ES-I3 (cell line): ENCODE measurements at regions not wholly inside any gene's neighbourhood (a gene's known extent, or its start where the extent isn't known, plus 50 kb on each side); places are given as distances from the start of the nearest gene placed in this dataset.
A peak's percentile ranks its signal among the peaks of the same experiment; 100 is the strongest.

Experiments
- H3K36me3 ChIP-seq: 2 replicates; pipeline ENCODE4 v1.6.1; 2013; ENCODE audit warnings: mild to moderate bottlenecking, low read length, control low read depth, moderate library complexity; ENCODE audit not compliant: insufficient read depth
- H3K4me1 ChIP-seq: 2 replicates; pipeline ENCODE4 v1.6.1; 2013; ENCODE audit warnings: mild to moderate bottlenecking, control low read depth, low read length; ENCODE audit not compliant: insufficient read depth
- H3K9ac ChIP-seq: 2 replicates; pipeline ENCODE4 v1.6.1; 2013; ENCODE audit warnings: low read depth, mild to moderate bottlenecking, low read length, moderate library complexity
- H3K9me3 ChIP-seq: 2 replicates; pipeline ENCODE4 v1.6.1; 2013; ENCODE audit warnings: mild to moderate bottlenecking, low read length, moderate library complexity; ENCODE audit not compliant: control insufficient read depth, insufficient read depth

GRCh38 chrX:124226129-124226528, 106.3 kb upstream of the TEX13D start:
- Histone ChIP-seq H3K4me1 (peaks cover 33% of the 10 kb centered on the region), H3K9me3 (no peaks in the 10 kb centered on the region), H3K36me3 (no peaks in the 10 kb centered on the region), H3K9ac (no peak overlapping the region)

DNA sequence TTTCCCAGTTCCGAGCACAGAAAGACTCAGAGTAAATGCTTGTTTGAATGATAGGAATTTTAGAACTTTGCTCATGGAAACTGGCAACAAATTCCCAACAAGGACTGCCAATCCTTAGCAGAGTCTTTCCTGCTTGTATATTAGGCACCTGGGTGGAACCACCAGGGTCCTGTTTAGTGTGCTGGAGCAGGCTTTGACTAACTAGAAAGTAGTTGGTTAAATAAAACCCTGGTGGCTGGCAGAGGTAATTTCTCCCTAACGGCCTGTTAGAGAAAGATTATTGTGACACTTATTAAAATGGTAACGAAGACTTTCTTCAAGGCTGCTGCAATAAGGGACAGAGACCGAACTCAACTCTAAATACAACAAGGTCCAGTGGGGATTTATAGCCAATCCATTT, 103.6 kb upstream of the TEX13D start:
- H3K4me1 ChIP-seq: peaks cover 54% of the 10 kb centered on the region
- no peaks in the 10 kb centered on the region for H3K9me3 ChIP-seq
- H3K36me3 ChIP-seq: no peaks in the 10 kb centered on the region
- no peak overlapping the region for H3K9ac ChIP-seq

- Histone ChIP-seq H3K9me3 (no peaks in the 10 kb centered on the region), H3K9ac (no peak overlapping the region), H3K4me1 (peaks cover 53% of the 10 kb centered on the region)
Measured at GRCh38 chrX:124229374-124229773, 103.1 kb upstream of the TEX13D start.

GRCh38 chrX:124230655-124231450, 101.6 kb upstream of the TEX13D start:
- Histone ChIP-seq H3K4me1 (peaks cover 52% of the 10 kb centered on the region), H3K9me3 (no peaks in the 10 kb centered on the region), H3K9ac (peak overlapping the region; percentile 17; the same call in 1 of the 2 replicates), H3K36me3 (no peaks in the 10 kb centered on the region)

More at GRCh38 chrX:124229374-124229773, 103.1 kb upstream of the TEX13D start:
- no peaks in the 10 kb centered on the region for H3K36me3 ChIP-seq

DNA sequence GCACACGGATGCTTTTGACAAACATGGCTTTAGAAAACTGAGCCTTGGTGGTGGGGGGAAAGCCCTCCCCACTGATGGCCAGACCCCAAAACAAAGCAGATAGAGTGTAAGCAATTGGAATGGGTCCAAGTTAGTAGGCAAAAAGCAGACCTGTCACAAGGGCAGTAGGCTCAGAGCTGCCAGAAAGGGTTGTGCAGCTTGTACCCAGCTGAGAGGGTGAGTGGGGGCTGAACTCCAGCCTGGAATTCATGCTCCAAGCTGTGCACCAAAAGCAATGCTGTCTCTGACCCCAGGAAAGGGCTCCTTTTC, 101.1 kb upstream of the TEX13D start:
- peak overlapping the region; percentile 16; the same call in 1 of the 2 replicates for H3K9ac ChIP-seq
- no peaks in the 10 kb centered on the region for H3K9me3 ChIP-seq
- peaks cover 48% of the 10 kb centered on the region for H3K4me1 ChIP-seq
- no peaks in the 10 kb centered on the region for H3K36me3 ChIP-seq

DNA sequence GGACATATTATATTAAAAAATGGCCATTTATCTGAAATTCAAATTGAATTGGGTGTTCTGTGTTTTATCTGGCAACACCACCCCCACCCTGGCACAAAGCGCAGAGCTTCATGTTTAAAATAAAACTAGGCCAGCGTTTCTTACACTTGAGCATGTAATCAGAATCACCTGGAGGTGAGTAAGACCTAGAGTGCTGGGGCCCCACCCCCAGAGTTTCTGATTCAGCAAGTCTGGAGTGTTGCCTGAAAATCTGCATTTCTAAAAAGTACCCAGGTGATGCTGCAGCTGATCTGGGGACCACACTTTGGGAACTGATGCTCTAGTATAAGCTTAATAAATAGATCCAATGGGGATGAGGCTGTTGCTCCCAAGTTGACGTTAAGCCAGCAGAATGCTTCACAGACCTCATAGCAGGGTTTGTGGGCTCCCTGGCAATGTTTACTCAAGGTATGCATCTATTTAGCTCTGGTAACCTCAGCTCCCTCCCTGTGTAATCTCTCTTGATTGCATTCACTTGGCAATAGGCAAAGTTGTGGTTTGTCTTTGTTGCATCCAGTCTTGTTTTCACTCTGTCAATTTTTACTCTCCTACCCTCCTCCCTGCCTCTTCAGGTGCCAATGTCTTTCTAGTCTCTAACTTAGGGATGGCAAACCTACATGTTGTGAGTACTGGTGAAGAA, 99.8 kb upstream of the TEX13D start:
- Histone ChIP-seq H3K9ac (no peak overlapping the region), H3K4me1 (peaks cover 48% of the 10 kb centered on the region), H3K9me3 (no peaks in the 10 kb centered on the region), H3K36me3 (no peaks in the 10 kb centered on the region)

GRCh38 chrX:124234348-124234747, 98.1 kb upstream of the TEX13D start:
- Histone ChIP-seq H3K36me3 (no peaks in the 10 kb centered on the region), H3K9me3 (no peaks in the 10 kb centered on the region), H3K4me1 (peaks cover 37% of the 10 kb centered on the region), H3K9ac (no peak overlapping the region)

- H3K36me3 ChIP-seq: no peaks in the 10 kb centered on the region
Measured at GRCh38 chrX:124238268-124238667, 94.2 kb upstream of the TEX13D start.

GRCh38 chrX:124239324-124239723, 93.1 kb upstream of the TEX13D start:
- Histone ChIP-seq H3K9me3 (no peaks in the 10 kb centered on the region), H3K9ac (no peak overlapping the region), H3K4me1 (0 out of 2 replicates have a peak, but pooled peaks cover 5% of the 10 kb centered on the region), H3K36me3 (no peaks in the 10 kb centered on the region)

More at GRCh38 chrX:124238268-124238667, 94.2 kb upstream of the TEX13D start:
- Histone ChIP-seq H3K9me3 (no peaks in the 10 kb centered on the region), H3K4me1 (peaks cover 8% of the 10 kb centered on the region), H3K9ac (no peak overlapping the region)

- Histone ChIP-seq H3K9ac (no peak overlapping the region), H3K36me3 (no peaks in the 10 kb centered on the region), H3K4me1 (0 out of 2 replicates have a peak, but pooled peaks cover 5% of the 10 kb centered on the region), H3K9me3 (no peaks in the 10 kb centered on the region)
Measured at GRCh38 chrX:124239911-124240310, 92.5 kb upstream of the TEX13D start.

DNA sequence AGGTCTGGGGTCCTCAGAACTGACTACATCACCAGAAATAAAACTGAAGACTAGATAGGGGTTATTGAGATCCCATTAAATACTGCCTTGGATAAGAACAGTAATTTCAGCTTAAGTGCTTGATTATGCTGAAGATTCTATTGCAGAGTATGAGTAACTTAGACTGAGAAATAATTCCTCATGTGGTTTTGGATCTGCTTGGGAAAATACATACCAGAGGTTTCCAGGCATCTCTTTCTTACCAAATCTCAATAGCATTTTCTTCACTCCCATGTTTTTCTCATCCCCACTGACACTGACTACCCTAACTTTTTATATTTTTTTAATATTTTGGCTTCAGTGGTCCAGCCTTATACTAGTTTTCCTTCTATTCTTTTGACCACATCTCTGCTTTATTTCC, 92.0 kb upstream of the TEX13D start:
- Histone ChIP-seq H3K36me3 (no peaks in the 10 kb centered on the region), H3K9ac (no peak overlapping the region), H3K4me1 (0 out of 2 replicates have a peak, but pooled peaks cover 5% of the 10 kb centered on the region), H3K9me3 (no peaks in the 10 kb centered on the region)

DNA sequence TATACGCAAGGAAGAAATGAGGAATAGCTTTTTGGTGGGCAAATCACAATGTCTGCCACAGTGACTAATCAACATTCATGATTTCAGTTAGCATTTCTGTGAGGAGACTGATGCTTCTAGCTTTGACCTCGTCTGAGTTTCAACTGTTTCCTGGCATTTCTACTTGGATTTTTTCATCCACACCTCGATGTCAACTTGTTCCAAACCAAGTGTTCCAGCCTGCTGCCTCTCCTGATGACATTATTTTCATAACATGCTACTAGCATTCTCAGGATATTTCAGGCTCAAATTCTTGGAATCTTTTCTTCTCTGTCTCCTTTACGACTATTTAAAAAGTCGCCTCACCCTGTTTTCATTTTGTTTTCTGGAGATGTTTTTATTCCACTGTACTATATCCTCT, 90.3 kb upstream of the TEX13D start:
- H3K36me3 ChIP-seq: no peaks in the 10 kb centered on the region
- 0 out of 2 replicates have a peak, but pooled peaks cover 5% of the 10 kb centered on the region for H3K4me1 ChIP-seq
- no peaks in the 10 kb centered on the region for H3K9me3 ChIP-seq
- H3K9ac ChIP-seq: no peak overlapping the region

DNA sequence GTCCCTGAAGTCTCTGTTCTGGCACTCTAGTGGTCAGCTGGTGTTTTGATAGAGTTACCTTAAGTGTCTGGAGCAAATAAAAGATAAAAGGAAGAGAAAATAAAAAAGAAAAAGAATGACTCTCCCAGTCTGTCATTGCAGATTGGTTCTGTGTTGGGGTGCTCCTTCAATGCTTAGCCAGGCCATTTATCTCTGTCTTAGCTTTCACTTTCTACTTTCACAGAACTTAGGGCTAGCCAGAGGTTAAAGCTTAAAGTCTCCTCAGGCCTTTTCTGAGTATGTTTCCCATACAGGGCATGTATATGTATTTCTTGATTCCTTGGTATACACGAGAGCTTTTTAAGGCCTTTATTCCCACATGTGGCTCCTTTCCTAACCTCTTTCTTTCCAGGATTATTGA, 83.1 kb upstream of the TEX13D start:
- Histone ChIP-seq H3K36me3 (no peaks in the 10 kb centered on the region), H3K9me3 (no peaks in the 10 kb centered on the region; the same call in 1 of the 2 replicates), H3K9ac (no peak overlapping the region), H3K4me1 (no peaks in the 10 kb centered on the region)

DNA sequence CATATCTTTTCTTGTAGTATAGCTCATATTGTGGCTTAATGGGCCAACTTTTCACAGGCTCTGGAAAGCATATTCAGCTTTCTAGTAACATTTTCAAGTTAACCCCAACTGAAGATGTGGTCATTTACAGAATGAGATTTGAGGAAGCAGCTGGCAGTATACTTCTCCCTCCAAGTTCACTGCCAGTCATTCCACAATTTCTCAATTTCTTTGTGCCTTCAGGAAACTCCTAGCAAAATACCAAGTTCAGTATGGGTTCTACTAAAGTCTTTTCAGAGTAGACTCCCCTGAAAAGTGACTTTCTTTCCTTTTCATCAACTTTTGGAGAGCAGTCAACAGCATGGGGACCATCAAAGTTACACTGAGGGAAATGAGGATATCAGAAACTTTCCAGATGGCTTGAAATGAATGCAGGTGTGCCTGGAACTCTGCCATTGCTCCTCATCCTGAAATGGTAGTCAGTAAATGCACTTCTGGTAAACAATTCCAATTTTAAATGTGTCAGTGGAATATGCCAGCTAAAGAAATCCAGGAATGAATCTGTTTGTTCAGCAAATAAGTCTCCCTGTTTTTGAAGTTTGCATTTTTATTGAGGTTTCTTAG, 81.5 kb upstream of the TEX13D start:
- Histone ChIP-seq H3K4me1 (no peaks in the 10 kb centered on the region), H3K9me3 (no peaks in the 10 kb centered on the region; the same call in 1 of the 2 replicates), H3K9ac (no peak overlapping the region), H3K36me3 (no peaks in the 10 kb centered on the region)

GRCh38 chrX:124254611-124255010, 77.8 kb upstream of the TEX13D start:
- Histone ChIP-seq H3K9me3 (no peaks in the 10 kb centered on the region), H3K4me1 (no peaks in the 10 kb centered on the region), H3K36me3 (no peaks in the 10 kb centered on the region), H3K9ac (no peak overlapping the region)
